NCI-H524 (cell line): ENCODE measurements at regions not wholly inside any gene's neighbourhood (a gene's known extent, or its start where the extent isn't known, plus 50 kb on each side); places are given as distances from the start of the nearest gene placed in this dataset.
"Not testable (repeated sequence)": the region's sequence is repeated elsewhere in the genome, so short reads cannot be mapped to it uniquely, and the experiment has no call there.

Experiments used
- DNase-seq, 2 experiments: peaks; one replicate each; lab custom pipeline; 2025; lab: John Stamatoyannopoulos, UW

GRCh38 chr2:238521002-238521401 is 94.3 kb downstream of the ASB1 start:
- no peak for DNase-seq

- peak; percentile 58 to 78 for DNase-seq
Observed at GRCh38 chr2:238521870-238522269, 95.1 kb downstream of the ASB1 start.

- DNase-seq = peak; percentile 46 to 73
Observed at GRCh38 chr2:238523158-238524110, 96.7 kb downstream of the ASB1 start.

- no peak for DNase-seq
Observed at GRCh38 chr2:238524426-238524983, 97.8 kb downstream of the ASB1 start.

GRCh38 chr2:238525990-238526389 is 99.3 kb downstream of the ASB1 start:
- DNase-seq = no peak

GRCh38 chr2:238527565-238527964 is 100.8 kb downstream of the ASB1 start:
- no peak for DNase-seq

GRCh38 chr2:238528953-238529781 is 102.4 kb downstream of the ASB1 start:
- DNase-seq = no peak

- not testable (repeated sequence) for DNase-seq
Observed at GRCh38 chr2:238531017-238531645, 104.4 kb downstream of the ASB1 start.

- DNase-seq = not testable (repeated sequence)
Observed at GRCh38 chr2:238543732-238544131, 117.0 kb downstream of the ASB1 start.

GRCh38 chr2:238548902-238549462 is 122.3 kb downstream of the ASB1 start:
- no peak for DNase-seq

GRCh38 chr2:238549866-238550265 is 123.1 kb downstream of the ASB1 start:
- DNase-seq = no peak

GRCh38 chr2:238551091-238551490 is 124.4 kb downstream of the ASB1 start:
- no peak for DNase-seq

GRCh38 chr2:238552226-238552625 is 125.5 kb downstream of the ASB1 start:
- no peak for DNase-seq

GRCh38 chr2:238553159-238553558 is 126.4 kb downstream of the ASB1 start:
- DNase-seq = no peak

GRCh38 chr2:238554468-238555315 is 128.0 kb downstream of the ASB1 start:
- no peak for DNase-seq

- DNase-seq = no peak
Observed at GRCh38 chr2:238555786-238556542, 129.2 kb downstream of the ASB1 start.

GRCh38 chr2:238557431-238557830 is 130.7 kb downstream of the ASB1 start:
- no peak for DNase-seq

- DNase-seq = no peak
Observed at GRCh38 chr2:238557936-238558335, 131.2 kb downstream of the ASB1 start.

- DNase-seq = peak in 1 of 2 experiments; percentile 32
Observed at GRCh38 chr2:238558456-238559099, 131.9 kb downstream of the ASB1 start.
